Suprapubic skin (tissue), 3 donors: ENCODE measurements at regions not wholly inside any gene's neighbourhood (a gene's known extent, or its start where the extent isn't known, plus 50 kb on each side); places are given as distances from the start of the nearest gene placed in this dataset.

Experiments used
- EP300 ChIP-seq: sonication (generic); formaldehyde crosslinking; IDR thresholded peaks from one replicate; pipeline ENCODE4 v1.6.1; 2017; ENCODE audit warnings: antibody characterized with exemption
- POLR2A ChIP-seq, 2 donors: fragments of 450-650 bp; IDR thresholded peaks; one replicate each; pipeline ENCODE4 v1.6.1; 2017; ENCODE audit warnings: antibody characterized with exemption in 2 of 2, mild to moderate bottlenecking in 2 of 2, moderate library complexity in 2 of 2
- TF ChIP-seq, protein P1 (sequence below), 2 donors: fragments of 200-600 bp in 1 of 2; fragments of 450-650 bp in 1 of 2; sonication (generic) in 1 of 2; IDR thresholded peaks; one replicate each; pipeline ENCODE4 v1.5.1; 2016 to 2019; ENCODE audit warnings: antibody characterized with exemption in 2 of 2, mild to moderate bottlenecking in 1 of 2, moderate library complexity in 1 of 2

DNA sequence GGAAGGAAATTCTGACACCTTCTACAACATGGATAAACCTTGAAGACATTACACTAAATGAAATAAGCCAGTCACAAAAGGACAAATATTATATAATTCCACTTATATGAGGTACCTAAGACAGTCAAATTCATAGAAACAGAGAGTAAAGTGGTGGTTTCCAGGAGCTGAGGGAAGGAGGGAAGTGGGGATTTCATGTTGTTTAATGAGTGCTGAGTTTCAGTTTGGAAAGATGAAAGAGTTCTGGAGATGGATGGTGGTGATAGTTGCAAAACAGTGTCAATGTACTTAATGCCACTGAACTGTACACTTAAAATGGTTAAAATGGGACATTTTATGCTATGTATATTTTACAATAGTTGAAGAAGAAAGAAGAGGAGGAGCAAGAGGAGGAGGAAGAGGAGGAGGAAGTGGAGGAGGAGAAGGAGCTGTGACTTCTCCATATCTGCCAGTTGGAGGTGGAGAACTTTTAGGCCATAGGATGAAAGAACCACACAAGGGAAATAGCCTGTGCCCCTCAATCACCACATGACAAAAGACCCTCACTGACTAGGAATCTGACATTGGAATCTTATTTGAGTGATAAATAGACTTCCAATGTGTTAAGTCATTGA, 55.3 kb upstream of the LGALSL start:
- TF ChIP-seq POLR2A (IDR thresholded peaks at IDR 0.05) (no peak), EP300 (no peak)
- TF ChIP-seq, protein P1, sequence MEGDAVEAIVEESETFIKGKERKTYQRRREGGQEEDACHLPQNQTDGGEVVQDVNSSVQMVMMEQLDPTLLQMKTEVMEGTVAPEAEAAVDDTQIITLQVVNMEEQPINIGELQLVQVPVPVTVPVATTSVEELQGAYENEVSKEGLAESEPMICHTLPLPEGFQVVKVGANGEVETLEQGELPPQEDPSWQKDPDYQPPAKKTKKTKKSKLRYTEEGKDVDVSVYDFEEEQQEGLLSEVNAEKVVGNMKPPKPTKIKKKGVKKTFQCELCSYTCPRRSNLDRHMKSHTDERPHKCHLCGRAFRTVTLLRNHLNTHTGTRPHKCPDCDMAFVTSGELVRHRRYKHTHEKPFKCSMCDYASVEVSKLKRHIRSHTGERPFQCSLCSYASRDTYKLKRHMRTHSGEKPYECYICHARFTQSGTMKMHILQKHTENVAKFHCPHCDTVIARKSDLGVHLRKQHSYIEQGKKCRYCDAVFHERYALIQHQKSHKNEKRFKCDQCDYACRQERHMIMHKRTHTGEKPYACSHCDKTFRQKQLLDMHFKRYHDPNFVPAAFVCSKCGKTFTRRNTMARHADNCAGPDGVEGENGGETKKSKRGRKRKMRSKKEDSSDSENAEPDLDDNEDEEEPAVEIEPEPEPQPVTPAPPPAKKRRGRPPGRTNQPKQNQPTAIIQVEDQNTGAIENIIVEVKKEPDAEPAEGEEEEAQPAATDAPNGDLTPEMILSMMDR (IDR thresholded peaks at IDR 0.05) = no peak
